GM12878 (cell line): ENCODE measurements at regions not wholly inside any gene's neighbourhood (a gene's known extent, or its start where the extent isn't known, plus 50 kb on each side); places are given as distances from the start of the nearest gene placed in this dataset.
A peak's percentile ranks its signal among the peaks of the same experiment; 100 is the strongest.

Source experiments
- ATAC-seq: fragments of 200-7000 bp; cut with Tn5 transposase; 3 replicates; pipeline ENCODE4 v1.9.1; 2020; ENCODE audit warnings: mild to moderate bottlenecking, moderate library complexity
- BruUV-seq: library from RNA; stranded (reverse); fragments of 400-500 nt; replicated peaks from 2 replicates; lab custom pipeline; 2021; lab: Mats Ljungman, UMichigan
- CTCF ChIA-PET: fragments of 300-600 bp; sonication (Branson Sonifier 250); formaldehyde crosslinking; extraction: SDS; loops from one replicate; lab custom pipeline; 2021; ENCODE audit warnings: inconsistent platforms; lab: Yijun Ruan, JAX
- POLR2A ChIA-PET: fragments of 350-600 bp; formaldehyde crosslinking; extraction: SDS; loops from one replicate; lab custom pipeline; 2021; ENCODE audit warnings: inconsistent platforms; lab: Charles Lee
- RAD21 ChIA-PET: fragments of 300-600 bp; sonication (Branson Sonifier 250); formaldehyde crosslinking; loops from one replicate; lab custom pipeline; 2023; ENCODE audit warnings: antibody characterized with exemption; ENCODE audit not compliant: unreplicated experiment; lab: Charles Lee
- SMC1A ChIA-PET: fragments of 300-600 bp; sonication (Branson Sonifier 250); formaldehyde crosslinking; loops from one replicate; lab custom pipeline; 2023; ENCODE audit not compliant: unreplicated experiment, uncharacterized antibody; lab: Charles Lee
- DNase-seq: peaks from one replicate; pipeline ENCODE4 v3.0.0-alpha.2; 2011; ENCODE audit warnings: low read depth, low spot score
- FAIRE-seq: peaks from 3 replicates; lab custom pipeline; 2011; peaks lifted over from hg19 to GRCh38; lab: Jason Lieb, UNC
- H2AFZ ChIP-seq: 2 replicates; pipeline ENCODE4 v1.6.0; 2011; ENCODE audit warnings: low read depth, low read length, control low read depth; ENCODE audit not compliant: control insufficient read depth
- H3K27ac ChIP-seq: 2 replicates; pipeline ENCODE4 v1.5.1; 2011; ENCODE audit warnings: control low read depth; ENCODE audit not compliant: control insufficient read depth, insufficient read depth
- H3K27me3 ChIP-seq, 2 experiments: replicated peaks in 1 of 2; 2 replicates each; pipeline versions ENCODE4 v1.6.0 to v1.6.1; 2011; ENCODE audit warnings: low read length in 1 of 2; ENCODE audit not compliant: control insufficient read depth in 2 of 2, insufficient read depth in 2 of 2
- H3K36me3 ChIP-seq, 2 experiments: 2 replicates each; pipeline ENCODE4 v1.5.1; 2011; ENCODE audit warnings: low read length in 1 of 2; ENCODE audit not compliant: control insufficient read depth in 2 of 2, insufficient read depth in 2 of 2
- H3K4me1 ChIP-seq: 2 replicates; pipeline ENCODE4 v1.6.1; 2011; ENCODE audit warnings: mild to moderate bottlenecking, low read length, moderate library complexity, mixed read lengths; ENCODE audit not compliant: control insufficient read depth, insufficient read depth
- H3K4me2 ChIP-seq: 2 replicates; pipeline ENCODE4 v1.6.0; 2011; ENCODE audit warnings: control low read depth; ENCODE audit not compliant: control insufficient read depth, insufficient read depth
- H3K4me3 ChIP-seq: fragments of 200-600 bp; sonication (generic); 2 replicates; pipeline ENCODE4 v1.5.1; 2016
- H3K79me2 ChIP-seq: 2 replicates; pipeline ENCODE4 v1.6.0; 2011; ENCODE audit warnings: low read length; ENCODE audit not compliant: control insufficient read depth, insufficient read depth
- H3K9ac ChIP-seq: 2 replicates; pipeline ENCODE4 v1.8.0; 2011; ENCODE audit warnings: low read length, control low read depth, mixed read lengths; ENCODE audit not compliant: control insufficient read depth, insufficient read depth
- H3K9me3 ChIP-seq: replicated peaks from 3 replicates; pipeline ENCODE4 v1.5.1; 2011; ENCODE audit warnings: mild to moderate bottlenecking, low read length; ENCODE audit not compliant: control insufficient read depth, insufficient read depth
- H4K20me1 ChIP-seq: 2 replicates; pipeline ENCODE4 v1.6.0; 2011; ENCODE audit not compliant: control insufficient read depth, insufficient read depth
- ASH2L ChIP-seq: fragments of 300-600, 200-600 bp; sonication (generic); IDR thresholded peaks from 2 replicates; pipeline ENCODE4 v1.6.1; 2017; ENCODE audit warnings: low read depth, mild to moderate bottlenecking, borderline replicate concordance
- ATF7 ChIP-seq: fragments of 450-650 bp; IDR thresholded peaks from 2 replicates; pipeline ENCODE4 v1.6.1; 2016; ENCODE audit warnings: low read depth, mild to moderate bottlenecking
- FOS ChIP-seq: IDR thresholded peaks from 3 replicates; pipeline ENCODE4 v1.6.1; 2011; ENCODE audit warnings: borderline replicate concordance; ENCODE audit not compliant: insufficient read length; ENCODE audit errors: extremely low read depth
- RB1 ChIP-seq: fragments of 450-650 bp; formaldehyde crosslinking; IDR thresholded peaks from 2 replicates; pipeline ENCODE4 v1.6.1; 2017; ENCODE audit warnings: mild to moderate bottlenecking, borderline replicate concordance
- ZBED1 ChIP-seq: IDR thresholded peaks from 2 replicates; pipeline ENCODE4 v1.6.1; 2016; ENCODE audit warnings: borderline replicate concordance
- WGBS: methylation state at CpG from one replicate; pipeline ENCODE4 v1.1.6; 2016; ENCODE audit warnings: low lambda C conversion rate; ENCODE audit not compliant: insufficient replicate concordance, insufficient coverage; ENCODE audit errors: missing lambda C conversion rate; 5-methylcytosine and 5-hydroxymethylcytosine counted together
- in situ Hi-C: fragments of 300-500 bp; cut with MboI; formaldehyde crosslinking; loops from 9 replicates; pipeline ENCODE4 v1.14.3; 2018; ENCODE audit warnings: mixed read lengths
- intact Hi-C: fragments of 100-400 bp; cut with micrococcal nuclease; formaldehyde crosslinking; loops from one replicate; pipeline ENCODE4 v1.14.2; 2022; ENCODE audit not compliant: unreplicated experiment
- TF ChIP-seq, protein P1 (sequence below): fragments of 450-650 bp; IDR thresholded peaks from 2 replicates; pipeline ENCODE4 v1.6.1; 2018; ENCODE audit warnings: borderline replicate concordance, mild to moderate bottlenecking; ENCODE audit not compliant: partially characterized antibody
- TF ChIP-seq, protein P2 (sequence below): fragments of 450-650 bp; IDR thresholded peaks from 2 replicates; pipeline ENCODE4 v1.6.1; 2016; ENCODE audit warnings: mild to moderate bottlenecking

- TF ChIP-seq ASH2L: no peak
Observed at GRCh38 chr14:34243001-34243400, 219.0 kb downstream of the SPTSSA start (continued).

GRCh38 chr14:34241185-34241711, 220.8 kb downstream of the SPTSSA start:
- CTCF ChIA-PET: interaction anchor here (0.7 to 1.7 kb wide), 6 partner anchors 13 to 403 kb away, joined by 3 to 7 read pairs (median 4); no protein-coding TSS in a partner anchor
- SMC1A ChIA-PET: interaction anchor here (1.0 to 2.1 kb wide), 6 partner anchors 10 to 438 kb away, joined by 3 to 7 read pairs (median 4); no protein-coding TSS in a partner anchor
- BruUV-seq: no TSS peak
- no peak overlapping the region for H3K27ac ChIP-seq
- intact Hi-C loops: no loop called here
- H3K27me3 ChIP-seq: no peaks in the 10 kb centered on the region; a peak in 1 of 4 replicates
- H4K20me1 ChIP-seq: no peaks in the 10 kb centered on the region
- ATAC-seq (no peak), FAIRE-seq (no peak), DNase-seq (no peak)
- POLR2A ChIA-PET: no interaction called here
- in situ Hi-C loops: no loop called here
- H3K79me2 ChIP-seq: no peaks in the 10 kb centered on the region
- TF ChIP-seq ATF7: no peak
- TF ChIP-seq ZBED1: no peak
- TF ChIP-seq, protein P1, sequence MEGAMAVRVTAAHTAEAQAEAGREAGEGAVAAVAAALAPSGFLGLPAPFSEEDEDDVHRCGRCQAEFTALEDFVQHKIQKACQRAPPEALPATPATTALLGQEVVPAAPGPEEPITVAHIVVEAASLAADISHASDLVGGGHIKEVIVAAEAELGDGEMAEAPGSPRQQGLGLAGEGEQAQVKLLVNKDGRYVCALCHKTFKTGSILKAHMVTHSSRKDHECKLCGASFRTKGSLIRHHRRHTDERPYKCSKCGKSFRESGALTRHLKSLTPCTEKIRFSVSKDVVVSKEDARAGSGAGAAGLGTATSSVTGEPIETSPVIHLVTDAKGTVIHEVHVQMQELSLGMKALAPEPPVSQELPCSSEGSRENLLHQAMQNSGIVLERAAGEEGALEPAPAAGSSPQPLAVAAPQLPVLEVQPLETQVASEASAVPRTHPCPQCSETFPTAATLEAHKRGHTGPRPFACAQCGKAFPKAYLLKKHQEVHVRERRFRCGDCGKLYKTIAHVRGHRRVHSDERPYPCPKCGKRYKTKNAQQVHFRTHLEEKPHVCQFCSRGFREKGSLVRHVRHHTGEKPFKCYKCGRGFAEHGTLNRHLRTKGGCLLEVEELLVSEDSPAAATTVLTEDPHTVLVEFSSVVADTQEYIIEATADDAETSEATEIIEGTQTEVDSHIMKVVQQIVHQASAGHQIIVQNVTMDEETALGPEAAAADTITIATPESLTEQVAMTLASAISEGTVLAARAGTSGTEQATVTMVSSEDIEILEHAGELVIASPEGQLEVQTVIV: peak; percentile 35
- TF ChIP-seq, protein P2, sequence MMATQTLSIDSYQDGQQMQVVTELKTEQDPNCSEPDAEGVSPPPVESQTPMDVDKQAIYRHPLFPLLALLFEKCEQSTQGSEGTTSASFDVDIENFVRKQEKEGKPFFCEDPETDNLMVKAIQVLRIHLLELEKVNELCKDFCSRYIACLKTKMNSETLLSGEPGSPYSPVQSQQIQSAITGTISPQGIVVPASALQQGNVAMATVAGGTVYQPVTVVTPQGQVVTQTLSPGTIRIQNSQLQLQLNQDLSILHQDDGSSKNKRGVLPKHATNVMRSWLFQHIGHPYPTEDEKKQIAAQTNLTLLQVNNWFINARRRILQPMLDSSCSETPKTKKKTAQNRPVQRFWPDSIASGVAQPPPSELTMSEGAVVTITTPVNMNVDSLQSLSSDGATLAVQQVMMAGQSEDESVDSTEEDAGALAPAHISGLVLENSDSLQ: no peak
- TF ChIP-seq FOS: no peak
- TF ChIP-seq RB1: no peak
- no peaks in the 10 kb centered on the region for H3K9me3 ChIP-seq
- no peaks in the 10 kb centered on the region for H3K36me3 ChIP-seq
- 64% methylated on average over 3 of the region's 3 CpGs for WGBS
- no peak overlapping the region for H3K4me3 ChIP-seq
- RAD21 ChIA-PET: interaction anchor here (1.0 to 1.8 kb wide), 2 partner anchors 12 to 401 kb away, joined by 4 to 6 read pairs; no protein-coding TSS in a partner anchor
- no peak overlapping the region for H2AFZ ChIP-seq
- no peak overlapping the region for H3K4me2 ChIP-seq
- H3K4me1 ChIP-seq: no peaks in the 10 kb centered on the region
- no peak overlapping the region for H3K9ac ChIP-seq
